WTC11 (cell line): ENCODE measurements at regions not wholly inside any gene's neighbourhood (a gene's known extent, or its start where the extent isn't known, plus 50 kb on each side); places are given as distances from the start of the nearest gene placed in this dataset.

Experiments
- ATF3 ChIP-seq: sonication (generic); formaldehyde crosslinking; conservative IDR thresholded peaks from 2 replicates; pipeline ENCODE4 v1.8.1; 2022; ENCODE audit warnings: mild to moderate bottlenecking, missing genetic modification reagents
- SP1 ChIP-seq: sonication (generic); formaldehyde crosslinking; conservative IDR thresholded peaks from 2 replicates; pipeline ENCODE4 v1.8.1; 2022; ENCODE audit warnings: missing genetic modification reagents

GRCh38 chr4:81990211-81990610 is 383.6 kb downstream of the HNRNPD start:
- TF ChIP-seq SP1 (CRISPR knock-in tag) (no peak), ATF3 (CRISPR knock-in tag) (no peak)
